ENCODE measurements at regions not wholly inside any gene's neighbourhood (a gene's known extent, or its start where the extent isn't known, plus 50 kb on each side); places are given as distances from the start of the nearest gene placed in this dataset.

DNA sequence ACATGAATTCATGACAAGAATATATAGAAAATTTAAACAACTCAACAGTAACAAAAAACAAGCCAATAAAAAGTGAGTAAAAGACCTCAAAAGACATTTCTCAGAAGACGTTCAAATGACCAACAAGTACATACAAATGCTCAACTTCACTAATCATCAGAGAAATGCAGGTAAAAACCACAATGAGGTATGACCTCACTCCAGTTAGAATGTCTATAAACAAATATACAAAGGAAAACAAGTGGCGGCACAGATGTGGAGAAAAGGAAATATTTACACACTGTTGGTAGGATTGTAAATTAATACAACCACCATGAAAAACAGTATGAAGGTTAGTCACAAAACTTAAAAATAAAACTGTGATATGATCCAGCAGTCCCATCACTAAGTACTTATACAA lies 1033.1 kb downstream of the RAPGEF2 start:
- TF ChIP-seq POLR2A (IDR thresholded peaks at IDR 0.05; ENCODE audit: insufficient read depth in 1 of 2, low read depth in 2 of 2, low read length in 2 of 2) = no peak
- TF ChIP-seq RAD21 (CRISPR knock-in tag; IDR thresholded peaks at IDR 0.05) = no peak
- TF ChIP-seq CEBPB (IDR thresholded peaks at IDR 0.05; ENCODE audit: borderline replicate concordance, low read depth, low read length) = no peak
- no peak for TF ChIP-seq ZNF367 (CRISPR knock-in tag; IDR thresholded peaks at IDR 0.05; ENCODE audit: borderline replicate concordance)
- no peak for TF ChIP-seq MYNN (CRISPR knock-in tag; IDR thresholded peaks at IDR 0.05; ENCODE audit: low read depth)
- TF ChIP-seq SMAD3 (CRISPR knock-in tag; IDR thresholded peaks at IDR 0.05) = no peak
- no peak for TF ChIP-seq EP300 (IDR thresholded peaks at IDR 0.05; ENCODE audit: low read depth in 2 of 2, low read length in 2 of 2)
- no peak for TF ChIP-seq EP300 (CRISPR knock-in tag; IDR thresholded peaks at IDR 0.05; ENCODE audit: borderline replicate concordance)
